HepG2 (cell line): ENCODE measurements at regions not wholly inside any gene's neighbourhood (a gene's known extent, or its start where the extent isn't known, plus 50 kb on each side); places are given as distances from the start of the nearest gene placed in this dataset.

Source experiments
- ATAC-seq: fragments of 200-7000 bp; cut with Tn5 transposase; 3 replicates; pipeline ENCODE4 v1.9.1; 2020; ENCODE audit warnings: mild to moderate bottlenecking, moderate library complexity
- BruUV-seq: library from RNA; stranded (reverse); fragments of 400-500 nt; replicated peaks from 2 replicates; lab custom pipeline; 2021; lab: Mats Ljungman, UMichigan
- CTCF ChIA-PET: fragments of 300-600 bp; formaldehyde crosslinking; extraction: SDS; loops from one replicate; lab custom pipeline; 2021; ENCODE audit warnings: low total read pairs, inconsistent platforms, low intra/inter-chr PET ratio; lab: Yijun Ruan, JAX
- POLR2A ChIA-PET: fragments of 350-600 bp; sonication (Branson Sonifier 250); formaldehyde crosslinking; loops from one replicate; lab custom pipeline; 2020; ENCODE audit warnings: antibody characterized with exemption, inconsistent platforms; lab: Yijun Ruan, JAX
- DNase-seq: peaks from one replicate; pipeline ENCODE4 v3.0.0-alpha.2; 2015; ENCODE audit warnings: low spot score
- FAIRE-seq: peaks from 3 replicates; lab custom pipeline; 2011; peaks lifted over from hg19 to GRCh38; lab: Jason Lieb, UNC
- H2AFZ ChIP-seq: one replicate; pipeline ENCODE4 v1.6.1; 2011; ENCODE audit warnings: low read length, inconsistent platforms
- H3K27ac ChIP-seq: fragments of 300-600 bp; 3 replicates; pipeline ENCODE4 v1.8.0; 2011; ENCODE audit warnings: mixed run types, mild to moderate bottlenecking, mixed read lengths, low read length, inconsistent platforms; ENCODE audit not compliant: insufficient read depth; ENCODE audit errors: extremely low read length
- H3K27me3 ChIP-seq, 2 experiments: fragments of 200-600 bp in 1 of 2; 2 replicates in 1 of 2; 3 replicates in 1 of 2; pipeline versions ENCODE4 v1.6.0 to v1.8.0; 2011; ENCODE audit warnings: low read length in 2 of 2, mild to moderate bottlenecking in 2 of 2, moderate library complexity in 2 of 2, inconsistent platforms in 1 of 2; ENCODE audit not compliant: insufficient read depth in 2 of 2, control insufficient read depth in 1 of 2
- H3K36me3 ChIP-seq, 2 experiments: fragments of 200-600 bp in 1 of 2; replicated peaks in 1 of 2; 2 replicates in 1 of 2; 3 replicates in 1 of 2; pipeline versions ENCODE4 v1.5.1 to v1.8.0; 2011; ENCODE audit warnings: low read length in 2 of 2, inconsistent platforms in 1 of 2; ENCODE audit not compliant: insufficient read depth in 2 of 2, control insufficient read depth in 1 of 2
- H3K4me1 ChIP-seq: 2 replicates; pipeline ENCODE4 v1.5.1; 2012; ENCODE audit warnings: low read length, inconsistent platforms; ENCODE audit not compliant: insufficient read depth
- H3K4me2 ChIP-seq: 2 replicates; pipeline ENCODE4 v1.6.0; 2011; ENCODE audit warnings: low read depth, low read length, inconsistent platforms
- H3K4me3 ChIP-seq, 3 experiments: fragments of 200-600 bp in 1 of 3; sonication (generic), shearing (Covaris generic) in 1 of 3; replicated peaks in 1 of 3; 2 replicates each; pipeline ENCODE4 v1.5.1; 2011 to 2016; ENCODE audit warnings: low read length in 3 of 3, inconsistent platforms in 2 of 3, low read depth in 2 of 3, mild to moderate bottlenecking in 2 of 3, control low read depth in 1 of 3, mixed read lengths in 1 of 3; ENCODE audit not compliant: insufficient read depth in 1 of 3
- H3K79me2 ChIP-seq: one replicate; pipeline ENCODE4 v1.6.1; 2011; ENCODE audit warnings: low read length, inconsistent platforms; ENCODE audit not compliant: insufficient read depth
- H3K9ac ChIP-seq: 2 replicates; pipeline ENCODE4 v1.6.0; 2011; ENCODE audit warnings: mild to moderate bottlenecking, low read depth, low read length, inconsistent platforms; ENCODE audit not compliant: insufficient read depth
- H3K9me3 ChIP-seq: 2 replicates; pipeline ENCODE4 v1.5.1; 2012; ENCODE audit warnings: mild to moderate bottlenecking, low read length
- H4K20me1 ChIP-seq: 2 replicates; pipeline ENCODE4 v1.6.0; 2011; ENCODE audit warnings: inconsistent platforms, mild to moderate bottlenecking, low read length, moderate library complexity; ENCODE audit not compliant: insufficient read depth
- GPBP1L1 ChIP-seq: sonication (generic); formaldehyde crosslinking; IDR thresholded peaks from 2 replicates; pipeline ENCODE4 v1.5.0; 2020; ENCODE audit warnings: mild to moderate bottlenecking, missing genetic modification reagents
- HES4 ChIP-seq: sonication (generic); formaldehyde crosslinking; IDR thresholded peaks from 2 replicates; pipeline ENCODE4 v1.9.0; 2021; ENCODE audit warnings: mild to moderate bottlenecking, missing genetic modification reagents, borderline replicate concordance
- MYPOP ChIP-seq: sonication (generic); formaldehyde crosslinking; IDR thresholded peaks from 2 replicates; pipeline ENCODE4 v1.8.1; 2023; ENCODE audit warnings: mild to moderate bottlenecking, moderate library complexity, missing genetic modification reagents
- ZBED4 ChIP-seq: sonication (generic); formaldehyde crosslinking; IDR thresholded peaks from 2 replicates; pipeline ENCODE4 v1.4.0; 2020; ENCODE audit warnings: missing genetic modification reagents, borderline replicate concordance
- ZNF329 ChIP-seq: sonication (generic); formaldehyde crosslinking; IDR thresholded peaks from 2 replicates; pipeline ENCODE4 v1.9.0; 2021; ENCODE audit warnings: low read depth, mild to moderate bottlenecking, missing genetic modification reagents
- ZNF574 ChIP-seq: sonication (generic); formaldehyde crosslinking; IDR thresholded peaks from 2 replicates; pipeline ENCODE4 v1.4.0; 2020; ENCODE audit warnings: missing genetic modification reagents
- WGBS: methylation state at CpG from one replicate; pipeline ENCODE4 v1.1.6; 2017; ENCODE audit warnings: low lambda C conversion rate; 5-methylcytosine and 5-hydroxymethylcytosine counted together
- in situ Hi-C: cut with HindIII; loops from 2 replicates; pipeline ENCODE4 v1.10.0; 2017; ENCODE audit warnings: low pct_unique_long_range_greater_than_20kb; ENCODE audit not compliant: extremely low pct_ligation_motif_present
- intact Hi-C: fragments of 100-400 bp; cut with micrococcal nuclease; formaldehyde crosslinking; loops from one replicate; pipeline ENCODE4 v1.10.0; 2022; ENCODE audit not compliant: unreplicated experiment

- ChIA-PET POLR2A (no interaction called here), CTCF (no interaction called here)
- peak; percentile 51; the same call in 1 of the 3 replicates for ATAC-seq
- 55% methylated on average over 16 of the region's 18 CpGs for WGBS
- no TSS peak for BruUV-seq
- Histone ChIP-seq H3K79me2 (no peaks in the 10 kb centered on the region), H3K4me3 (no peak overlapping the region), H3K36me3 (no peaks in the 10 kb centered on the region), H3K4me2 (no peak overlapping the region), H2AFZ (no peak overlapping the region)
- FAIRE-seq: no peak
- TF ChIP-seq HES4: no peak
- TF ChIP-seq ZNF329 (CRISPR knock-in tag): no peak
- no peak for TF ChIP-seq GPBP1L1 (CRISPR knock-in tag)
- TF ChIP-seq MYPOP: no peak
- TF ChIP-seq, all 625 proteins: peak for 0
- Histone ChIP-seq H3K27ac (no peak overlapping the region), H3K9ac (no peak overlapping the region), H3K4me1 (no peaks in the 10 kb centered on the region), H4K20me1 (no peaks in the 10 kb centered on the region), H3K27me3 (peaks cover 0 to 2% of the 10 kb centered on the region in 2 experiments; a peak in 1 of 5 replicates), H3K9me3 (no peaks in the 10 kb centered on the region)
- intact Hi-C loops: no loop called here
- in situ Hi-C loops: no loop called here
- no peak for DNase-seq
These were observed 180.5 kb upstream of the PDE1C start for GRCh38 chr7:32250471-32251260.

GRCh38 chr7:32250003-32250402 is 179.8 kb upstream of the PDE1C start:
- ChIA-PET POLR2A (no interaction called here), CTCF (no interaction called here)
- Histone ChIP-seq H4K20me1 (no peaks in the 10 kb centered on the region), H3K9me3 (no peaks in the 10 kb centered on the region), H3K79me2 (no peaks in the 10 kb centered on the region), H3K36me3 (no peaks in the 10 kb centered on the region), H3K4me3 (no peak overlapping the region), H2AFZ (no peak overlapping the region), H3K27me3 (peaks cover 0 to 2% of the 10 kb centered on the region in 2 experiments; a peak in 1 of 5 replicates), H3K4me1 (no peaks in the 10 kb centered on the region), H3K27ac (no peak overlapping the region), H3K4me2 (no peak overlapping the region), H3K9ac (no peak overlapping the region)
- WGBS: 0% methylated on average over 1 of the region's 2 CpGs
- in situ Hi-C loops: no loop called here
- no peak for ATAC-seq
- intact Hi-C loops: no loop called here
- BruUV-seq: no TSS peak
- FAIRE-seq: no peak
- DNase-seq: no peak
- TF ChIP-seq ZNF574 (CRISPR knock-in tag) (no peak), ZBED4 (CRISPR knock-in tag) (no peak)
